Endodermal cell (in vitro differentiated cells): ENCODE measurements at regions not wholly inside any gene's neighbourhood (a gene's known extent, or its start where the extent isn't known, plus 50 kb on each side); places are given as distances from the start of the nearest gene placed in this dataset.

Experiments used
- DNase-seq: peaks from one replicate; pipeline ENCODE4 v3.0.0-alpha.2; 2017
- H3K27ac ChIP-seq: 2 replicates; pipeline ENCODE4 v1.5.1; 2013; ENCODE audit warnings: mild to moderate bottlenecking, low read depth, low read length, moderate library complexity
- H3K27me3 ChIP-seq: 2 replicates; pipeline ENCODE4 v1.6.1; 2013; ENCODE audit warnings: mild to moderate bottlenecking, low read length, moderate library complexity; ENCODE audit not compliant: insufficient read depth, control insufficient read depth, poor library complexity, severe bottlenecking
- H3K36me3 ChIP-seq: 2 replicates; pipeline ENCODE4 v1.7.0; 2013; ENCODE audit warnings: mild to moderate bottlenecking, low read length, moderate library complexity; ENCODE audit not compliant: control insufficient read depth, insufficient read depth
- H3K4me1 ChIP-seq: one replicate; pipeline ENCODE4 v1.7.0; 2013; ENCODE audit warnings: low read length; ENCODE audit not compliant: control insufficient read depth, insufficient read depth
- H3K4me3 ChIP-seq: 2 replicates; pipeline ENCODE4 v1.5.1; 2013; ENCODE audit warnings: mild to moderate bottlenecking, low read length, moderate library complexity
- H3K9ac ChIP-seq: 2 replicates; pipeline ENCODE4 v1.6.1; 2013; ENCODE audit warnings: mild to moderate bottlenecking, low read length, moderate library complexity; ENCODE audit not compliant: poor library complexity, severe bottlenecking; ENCODE audit errors: extremely low read depth
- H3K9me3 ChIP-seq: 2 replicates; pipeline ENCODE4 v1.6.1; 2013; ENCODE audit warnings: mild to moderate bottlenecking, low read length, moderate library complexity; ENCODE audit not compliant: control insufficient read depth
- H3K27ac Mint-ChIP-seq: 2 replicates; pipeline ENCODE4 v1.8.0; 2020; ENCODE audit warnings: mixed read lengths
- H3K27me3 Mint-ChIP-seq: 2 replicates; pipeline ENCODE4 v1.8.0; 2021; ENCODE audit warnings: mild to moderate bottlenecking, mixed read lengths; ENCODE audit not compliant: insufficient read depth
- H3K36me3 Mint-ChIP-seq: 2 replicates; pipeline ENCODE4 v1.8.0; 2020; ENCODE audit warnings: low read depth, mixed read lengths
- H3K4me1 Mint-ChIP-seq: 2 replicates; pipeline ENCODE4 v1.8.0; 2020; ENCODE audit warnings: mixed read lengths
- H3K4me3 Mint-ChIP-seq: 2 replicates; pipeline ENCODE4 v1.8.0; 2020; ENCODE audit warnings: mild to moderate bottlenecking, moderate library complexity, mixed read lengths
- H3K9me3 Mint-ChIP-seq: 2 replicates; pipeline ENCODE4 v1.8.0; 2020; ENCODE audit warnings: mild to moderate bottlenecking, mixed read lengths
- WGBS, 2 experiments: methylation state at CpG; one replicate each; pipeline versions ENCODE4 v1.1.5 to v1.1.7; 2013; ENCODE audit warnings: missing lambda C conversion rate in 2 of 2, mixed read lengths in 1 of 2; ENCODE audit not compliant: insufficient coverage in 1 of 2, insufficient read length in 1 of 2; 5-methylcytosine and 5-hydroxymethylcytosine counted together
- TF ChIP-seq, protein P1 (sequence below): fragments of 200-600 bp; sonication (generic); conservative IDR thresholded peaks from 2 replicates; pipeline ENCODE4 v1.5.0; 2021; ENCODE audit warnings: antibody characterized with exemption, mild to moderate bottlenecking

DNA sequence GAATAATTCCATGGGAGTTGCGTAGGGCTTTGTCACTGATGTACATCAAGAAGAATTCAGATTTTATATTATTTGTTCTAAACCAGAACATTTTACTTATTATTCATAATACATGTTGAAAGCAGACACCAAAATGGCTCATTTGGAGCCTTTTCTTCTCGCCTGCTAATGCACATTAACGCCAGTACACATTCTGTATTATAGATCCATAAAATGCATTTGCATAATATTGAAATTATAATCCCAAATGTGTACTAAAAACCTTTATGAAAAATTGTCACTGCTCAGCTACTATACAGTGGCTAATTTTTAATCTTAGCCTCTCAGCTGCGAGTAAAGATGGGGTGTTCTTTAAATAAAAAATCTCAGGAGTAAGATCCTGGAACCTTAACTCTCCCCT, 452.2 kb upstream of the HNRNPA3 start:
- WGBS, 2 experiments = 90 to 100% methylated on average over 1 to 4 of the region's 4 CpGs
- Histone ChIP-seq H3K9me3 (no peaks in the 10 kb centered on the region), H3K27ac (no peak overlapping the region), H3K36me3 (no peaks in the 10 kb centered on the region), H3K27me3 (no peaks in the 10 kb centered on the region), H3K4me3 (no peak overlapping the region), H3K4me1 (peaks cover 12% of the 10 kb centered on the region), H3K9ac (no peak overlapping the region)
- no peak overlapping the region for H3K4me3 Mint-ChIP-seq
- DNase-seq = no peak
- no peaks in the 10 kb centered on the region for H3K9me3 Mint-ChIP-seq
- no peaks in the 10 kb centered on the region for H3K27me3 Mint-ChIP-seq
- H3K27ac Mint-ChIP-seq = no peak overlapping the region
- H3K36me3 Mint-ChIP-seq = no peaks in the 10 kb centered on the region
- TF ChIP-seq, protein P1, sequence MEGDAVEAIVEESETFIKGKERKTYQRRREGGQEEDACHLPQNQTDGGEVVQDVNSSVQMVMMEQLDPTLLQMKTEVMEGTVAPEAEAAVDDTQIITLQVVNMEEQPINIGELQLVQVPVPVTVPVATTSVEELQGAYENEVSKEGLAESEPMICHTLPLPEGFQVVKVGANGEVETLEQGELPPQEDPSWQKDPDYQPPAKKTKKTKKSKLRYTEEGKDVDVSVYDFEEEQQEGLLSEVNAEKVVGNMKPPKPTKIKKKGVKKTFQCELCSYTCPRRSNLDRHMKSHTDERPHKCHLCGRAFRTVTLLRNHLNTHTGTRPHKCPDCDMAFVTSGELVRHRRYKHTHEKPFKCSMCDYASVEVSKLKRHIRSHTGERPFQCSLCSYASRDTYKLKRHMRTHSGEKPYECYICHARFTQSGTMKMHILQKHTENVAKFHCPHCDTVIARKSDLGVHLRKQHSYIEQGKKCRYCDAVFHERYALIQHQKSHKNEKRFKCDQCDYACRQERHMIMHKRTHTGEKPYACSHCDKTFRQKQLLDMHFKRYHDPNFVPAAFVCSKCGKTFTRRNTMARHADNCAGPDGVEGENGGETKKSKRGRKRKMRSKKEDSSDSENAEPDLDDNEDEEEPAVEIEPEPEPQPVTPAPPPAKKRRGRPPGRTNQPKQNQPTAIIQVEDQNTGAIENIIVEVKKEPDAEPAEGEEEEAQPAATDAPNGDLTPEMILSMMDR = no peak
- peaks cover 41% of the 10 kb centered on the region for H3K4me1 Mint-ChIP-seq

DNA sequence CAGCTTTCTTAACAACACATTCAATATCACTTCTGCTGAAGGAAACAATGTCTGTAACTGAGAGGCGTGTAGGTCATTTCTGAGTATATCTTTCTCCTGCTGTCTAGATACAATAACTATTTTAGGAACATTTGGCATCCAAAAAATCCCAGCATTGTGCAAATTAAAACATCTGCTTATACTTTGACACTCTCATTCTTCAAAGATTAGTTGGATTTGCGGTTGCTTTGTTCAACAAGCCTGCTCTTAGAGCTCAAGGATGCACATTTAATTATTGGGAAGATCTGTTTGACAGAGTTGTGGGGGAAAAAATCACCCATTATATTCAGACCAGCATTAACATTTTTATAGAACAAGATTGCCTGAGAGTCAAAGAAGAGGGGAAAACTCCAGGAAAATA, 449.5 kb upstream of the HNRNPA3 start:
- no peak overlapping the region for H3K27ac Mint-ChIP-seq
- Histone ChIP-seq H3K27me3 (no peaks in the 10 kb centered on the region), H3K4me1 (peaks cover 12% of the 10 kb centered on the region), H3K27ac (no peak overlapping the region), H3K9ac (no peak overlapping the region), H3K4me3 (no peak overlapping the region), H3K9me3 (no peaks in the 10 kb centered on the region), H3K36me3 (no peaks in the 10 kb centered on the region)
- H3K27me3 Mint-ChIP-seq = no peaks in the 10 kb centered on the region
- no peaks in the 10 kb centered on the region for H3K36me3 Mint-ChIP-seq
- no peak for DNase-seq
- H3K4me1 Mint-ChIP-seq = peaks cover 32% of the 10 kb centered on the region
- TF ChIP-seq, protein P1 = no peak
- no peak overlapping the region for H3K4me3 Mint-ChIP-seq
- WGBS, 2 experiments = 87 to 100% methylated on average over 1 to 2 of the region's 2 CpGs
- no peaks in the 10 kb centered on the region for H3K9me3 Mint-ChIP-seq

GRCh38 chr2:176763851-176764404, 448.7 kb upstream of the HNRNPA3 start:
- no peak overlapping the region for H3K9ac ChIP-seq
- WGBS, 2 experiments = 11 to 21% methylated on average over 3 to 7 of the region's 7 CpGs
- H3K4me1 ChIP-seq = peaks cover 12% of the 10 kb centered on the region
- no peaks in the 10 kb centered on the region for H3K9me3 ChIP-seq
- TF ChIP-seq, protein P1 = no peak
- H3K9me3 Mint-ChIP-seq = no peaks in the 10 kb centered on the region
- no peaks in the 10 kb centered on the region for H3K36me3 Mint-ChIP-seq
- peaks cover 29% of the 10 kb centered on the region for H3K4me1 Mint-ChIP-seq
- no peak overlapping the region for H3K27ac Mint-ChIP-seq
- peak overlapping the region; percentile 0 for H3K4me3 Mint-ChIP-seq
- H3K27ac ChIP-seq = no peak overlapping the region
- peak; percentile 81 for DNase-seq
- H3K4me3 ChIP-seq = peak overlapping the region; percentile 23
- no peaks in the 10 kb centered on the region for H3K36me3 ChIP-seq
- H3K27me3 Mint-ChIP-seq = no peaks in the 10 kb centered on the region
- H3K27me3 ChIP-seq = no peaks in the 10 kb centered on the region
